Central memory CD8-positive, alpha-beta T cell (primary cell): ENCODE measurements at regions not wholly inside any gene's neighbourhood (a gene's known extent, or its start where the extent isn't known, plus 50 kb on each side); places are given as distances from the start of the nearest gene placed in this dataset.
A peak's percentile ranks its signal among the peaks of the same experiment; 100 is the strongest.
"Not testable (repeated sequence)": the region's sequence is repeated elsewhere in the genome, so short reads cannot be mapped to it uniquely, and the experiment has no call there.

Source experiments
- ATAC-seq: fragments of 150-1000 bp; cut with Tn5 transposase; replicated peaks from 2 replicates; pipeline ENCODE4 v1.10.0; 2022; ENCODE audit warnings: mild to moderate bottlenecking, moderate FRiP score, moderate number of reproducible peaks; ENCODE audit not compliant: poor library complexity, severe bottlenecking; ENCODE audit errors: extremely low read depth
- DNase-seq, 2 donors: peaks; one replicate each; pipeline ENCODE4 v3.0.0; 2021; ENCODE audit warnings: low spot score in 2 of 2
- H3K27ac Mint-ChIP-seq: one replicate; pipeline ENCODE4 v1.8.0; 2022; ENCODE audit warnings: low read depth, mild to moderate bottlenecking, moderate library complexity, mixed read lengths
- H3K27me3 Mint-ChIP-seq: one replicate; pipeline ENCODE4 v1.8.0; 2022; ENCODE audit warnings: mixed read lengths
- H3K36me3 Mint-ChIP-seq: one replicate; pipeline ENCODE4 v1.8.0; 2022; ENCODE audit warnings: mild to moderate bottlenecking, moderate library complexity, mixed read lengths; ENCODE audit not compliant: insufficient read depth
- H3K4me1 Mint-ChIP-seq: one replicate; pipeline ENCODE4 v1.8.0; 2022; ENCODE audit warnings: mixed read lengths
- H3K4me3 Mint-ChIP-seq: one replicate; pipeline ENCODE4 v1.8.0; 2022; ENCODE audit warnings: mild to moderate bottlenecking, moderate library complexity, mixed read lengths
- H3K9me3 Mint-ChIP-seq: one replicate; pipeline ENCODE4 v1.8.0; 2022; ENCODE audit warnings: mixed read lengths

GRCh38 chr5:87010736-87011135 is 256.9 kb upstream of the RASA1 start:
- Mint-ChIP-seq H3K36me3 (peaks cover 2% of the 10 kb centered on the region), H3K27ac (no peak overlapping the region), H3K4me1 (no peaks in the 10 kb centered on the region), H3K9me3 (no peaks in the 10 kb centered on the region), H3K4me3 (no peak overlapping the region), H3K27me3 (no peaks in the 10 kb centered on the region)
- DNase-seq: no peak
- no peak for ATAC-seq

- H3K4me3 Mint-ChIP-seq: no peak overlapping the region
- DNase-seq (no peak), ATAC-seq (no peak)
- H3K27ac Mint-ChIP-seq: no peak overlapping the region
- H3K27me3 Mint-ChIP-seq: no peaks in the 10 kb centered on the region
- H3K36me3 Mint-ChIP-seq: peaks cover 2% of the 10 kb centered on the region
- H3K4me1 Mint-ChIP-seq: peaks cover 15% of the 10 kb centered on the region
- H3K9me3 Mint-ChIP-seq: no peaks in the 10 kb centered on the region
Measured at GRCh38 chr5:87015901-87016300, 251.8 kb upstream of the RASA1 start.

GRCh38 chr5:87020099-87020934 is 247.4 kb upstream of the RASA1 start:
- peak; percentile 56 for ATAC-seq
- H3K9me3 Mint-ChIP-seq: no peaks in the 10 kb centered on the region
- H3K4me1 Mint-ChIP-seq: peaks cover 20% of the 10 kb centered on the region
- H3K27me3 Mint-ChIP-seq: no peaks in the 10 kb centered on the region
- peak overlapping the region; percentile 50 for H3K4me3 Mint-ChIP-seq
- no peak for DNase-seq
- peak overlapping the region; percentile 77 for H3K27ac Mint-ChIP-seq
- peaks cover 2% of the 10 kb centered on the region for H3K36me3 Mint-ChIP-seq

GRCh38 chr5:87022415-87022814 is 245.3 kb upstream of the RASA1 start:
- H3K27ac Mint-ChIP-seq: no peak overlapping the region
- no peaks in the 10 kb centered on the region for H3K36me3 Mint-ChIP-seq
- peaks cover 23% of the 10 kb centered on the region for H3K4me1 Mint-ChIP-seq
- no peak for DNase-seq
- H3K4me3 Mint-ChIP-seq: no peak overlapping the region
- no peak for ATAC-seq
- no peaks in the 10 kb centered on the region for H3K27me3 Mint-ChIP-seq
- H3K9me3 Mint-ChIP-seq: no peaks in the 10 kb centered on the region

- ATAC-seq (no peak), DNase-seq (no peak)
- Mint-ChIP-seq H3K36me3 (no peaks in the 10 kb centered on the region), H3K4me3 (no peak overlapping the region), H3K9me3 (no peaks in the 10 kb centered on the region), H3K27ac (peak overlapping the region; percentile 4), H3K4me1 (peaks cover 11% of the 10 kb centered on the region), H3K27me3 (no peaks in the 10 kb centered on the region)
Measured at GRCh38 chr5:87027570-87027969, 240.1 kb upstream of the RASA1 start.

GRCh38 chr5:87029951-87030350 is 237.7 kb upstream of the RASA1 start:
- Mint-ChIP-seq H3K4me3 (no peak overlapping the region), H3K27ac (no peak overlapping the region), H3K9me3 (no peaks in the 10 kb centered on the region), H3K36me3 (no peaks in the 10 kb centered on the region), H3K27me3 (no peaks in the 10 kb centered on the region), H3K4me1 (peaks cover 20% of the 10 kb centered on the region)
- ATAC-seq (no peak), DNase-seq (no peak)

- Mint-ChIP-seq H3K27ac (no peak overlapping the region), H3K27me3 (no peaks in the 10 kb centered on the region), H3K4me3 (no peak overlapping the region), H3K36me3 (no peaks in the 10 kb centered on the region), H3K9me3 (no peaks in the 10 kb centered on the region), H3K4me1 (peaks cover 27% of the 10 kb centered on the region)
- ATAC-seq: no peak
- no peak for DNase-seq
Measured at GRCh38 chr5:87030699-87031098, 237.0 kb upstream of the RASA1 start.

- Mint-ChIP-seq H3K4me1 (peaks cover 21% of the 10 kb centered on the region), H3K36me3 (no peaks in the 10 kb centered on the region), H3K4me3 (no peak overlapping the region), H3K27me3 (no peaks in the 10 kb centered on the region), H3K9me3 (no peaks in the 10 kb centered on the region), H3K27ac (no peak overlapping the region)
- ATAC-seq (no peak), DNase-seq (no peak)
Measured at GRCh38 chr5:87034557-87034956, 233.1 kb upstream of the RASA1 start.

GRCh38 chr5:87042554-87042953 is 225.1 kb upstream of the RASA1 start:
- Mint-ChIP-seq H3K27ac (no peak overlapping the region), H3K27me3 (no peaks in the 10 kb centered on the region), H3K4me3 (no peak overlapping the region), H3K9me3 (no peaks in the 10 kb centered on the region), H3K36me3 (no peaks in the 10 kb centered on the region), H3K4me1 (peaks cover 23% of the 10 kb centered on the region)
- DNase-seq (no peak), ATAC-seq (no peak)

- peaks cover 8% of the 10 kb centered on the region for H3K9me3 Mint-ChIP-seq
- peaks cover 4% of the 10 kb centered on the region for H3K4me1 Mint-ChIP-seq
- H3K27me3 Mint-ChIP-seq: no peaks in the 10 kb centered on the region
- no peak overlapping the region for H3K27ac Mint-ChIP-seq
- no peak overlapping the region for H3K4me3 Mint-ChIP-seq
- no peak for DNase-seq
- no peak for ATAC-seq
- no peaks in the 10 kb centered on the region for H3K36me3 Mint-ChIP-seq
Measured at GRCh38 chr5:87048156-87048555, 219.5 kb upstream of the RASA1 start.

- H3K27ac Mint-ChIP-seq, H3K27me3 Mint-ChIP-seq, DNase-seq, H3K9me3 Mint-ChIP-seq, H3K36me3 Mint-ChIP-seq, H3K4me1 Mint-ChIP-seq, H3K4me3 Mint-ChIP-seq, ATAC-seq: not testable (repeated sequence)
Measured at GRCh38 chr5:87049012-87049411, 218.7 kb upstream of the RASA1 start.

GRCh38 chr5:87051502-87052113 is 216.1 kb upstream of the RASA1 start:
- no peak for DNase-seq
- Mint-ChIP-seq H3K9me3 (peaks cover 8% of the 10 kb centered on the region), H3K36me3 (no peaks in the 10 kb centered on the region), H3K4me1 (peaks cover 6% of the 10 kb centered on the region), H3K27me3 (no peaks in the 10 kb centered on the region), H3K4me3 (no peak overlapping the region), H3K27ac (no peak overlapping the region)
- ATAC-seq: no peak

- no peak overlapping the region for H3K4me3 Mint-ChIP-seq
- H3K36me3 Mint-ChIP-seq: no peaks in the 10 kb centered on the region
- peaks cover 6% of the 10 kb centered on the region for H3K4me1 Mint-ChIP-seq
- no peak for ATAC-seq
- DNase-seq: no peak
- peaks cover 8% of the 10 kb centered on the region for H3K9me3 Mint-ChIP-seq
- H3K27ac Mint-ChIP-seq: no peak overlapping the region
- H3K27me3 Mint-ChIP-seq: no peaks in the 10 kb centered on the region
Measured at GRCh38 chr5:87053146-87053545, 214.5 kb upstream of the RASA1 start.
